GM19452 (cell line): ENCODE measurements at regions not wholly inside any gene's neighbourhood (a gene's known extent, or its start where the extent isn't known, plus 50 kb on each side); places are given as distances from the start of the nearest gene placed in this dataset.

Source experiments
- ATAC-seq: cut with Tn5 transposase; IDR thresholded peaks from one replicate; pipeline ENCODE4 v1.9.1; 2021; ENCODE audit not compliant: unreplicated experiment

DNA sequence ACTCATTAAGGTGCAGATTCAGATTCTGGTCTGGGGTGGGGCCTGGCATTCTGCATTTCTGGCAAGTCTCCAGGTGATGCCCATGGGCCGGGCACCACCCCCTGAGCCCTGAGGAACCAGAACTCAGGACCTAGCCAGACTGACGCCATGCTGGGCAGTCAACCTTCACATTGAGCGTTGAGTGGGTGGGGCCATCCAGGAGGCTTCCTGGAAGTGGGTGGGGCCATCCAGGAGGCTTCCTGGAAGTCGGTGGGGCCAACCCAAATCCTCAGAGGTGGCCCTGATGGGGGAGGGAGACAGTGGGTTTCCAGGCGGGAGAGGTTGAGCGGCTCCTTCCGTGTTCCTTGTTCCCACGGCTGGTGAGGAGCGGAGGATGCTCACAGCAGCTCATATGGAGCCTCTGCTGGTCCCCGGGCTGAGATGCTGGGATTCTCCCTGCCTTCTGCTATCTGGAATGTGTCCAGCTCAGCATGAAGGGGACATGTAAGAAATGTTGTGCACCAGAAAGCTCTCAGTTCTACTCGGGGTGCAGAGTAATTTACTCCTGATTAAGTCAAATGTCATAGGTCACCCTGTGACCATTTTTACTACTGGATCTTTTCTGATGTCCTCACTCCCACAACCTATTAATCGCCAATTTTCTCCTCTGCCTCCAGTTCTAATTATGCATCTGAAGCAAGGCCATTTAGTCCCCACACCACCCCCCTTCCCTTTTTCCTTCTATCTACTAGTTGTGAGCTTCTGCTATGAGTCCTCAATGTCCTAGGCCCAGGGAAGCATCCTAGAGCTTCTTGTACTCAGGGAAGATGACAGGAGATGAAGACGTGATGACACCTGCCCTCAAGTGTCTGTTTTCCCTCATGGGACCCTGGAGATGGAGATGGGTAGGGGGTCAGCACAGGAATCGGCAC lies 435.4 kb downstream of the PTPRU start:
- ATAC-seq, result no peak

DNA sequence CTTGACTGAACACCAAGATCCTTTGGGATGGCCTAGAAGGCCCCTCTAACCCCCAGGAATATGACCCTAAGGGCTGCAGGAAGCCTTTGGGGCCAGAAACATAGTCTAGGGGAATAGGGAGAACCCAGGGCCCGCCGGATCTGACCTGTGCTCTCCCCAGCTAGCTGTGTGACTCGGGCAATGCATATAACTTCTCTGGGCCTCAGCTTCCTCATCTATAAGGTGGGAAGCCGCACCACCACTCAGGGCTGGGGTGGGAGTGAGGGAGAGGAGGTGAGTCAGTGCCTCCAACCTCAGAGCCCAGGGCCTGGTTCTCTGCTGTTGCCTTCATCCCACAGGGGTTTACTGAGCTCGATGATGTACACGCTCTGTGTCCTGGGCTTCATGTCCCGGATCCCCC lies 434.4 kb downstream of the PTPRU start:
- ATAC-seq, result no peak

- ATAC-seq, result no peak
Observed at GRCh38 chr1:29669912-29670311, 433.6 kb downstream of the PTPRU start.

DNA sequence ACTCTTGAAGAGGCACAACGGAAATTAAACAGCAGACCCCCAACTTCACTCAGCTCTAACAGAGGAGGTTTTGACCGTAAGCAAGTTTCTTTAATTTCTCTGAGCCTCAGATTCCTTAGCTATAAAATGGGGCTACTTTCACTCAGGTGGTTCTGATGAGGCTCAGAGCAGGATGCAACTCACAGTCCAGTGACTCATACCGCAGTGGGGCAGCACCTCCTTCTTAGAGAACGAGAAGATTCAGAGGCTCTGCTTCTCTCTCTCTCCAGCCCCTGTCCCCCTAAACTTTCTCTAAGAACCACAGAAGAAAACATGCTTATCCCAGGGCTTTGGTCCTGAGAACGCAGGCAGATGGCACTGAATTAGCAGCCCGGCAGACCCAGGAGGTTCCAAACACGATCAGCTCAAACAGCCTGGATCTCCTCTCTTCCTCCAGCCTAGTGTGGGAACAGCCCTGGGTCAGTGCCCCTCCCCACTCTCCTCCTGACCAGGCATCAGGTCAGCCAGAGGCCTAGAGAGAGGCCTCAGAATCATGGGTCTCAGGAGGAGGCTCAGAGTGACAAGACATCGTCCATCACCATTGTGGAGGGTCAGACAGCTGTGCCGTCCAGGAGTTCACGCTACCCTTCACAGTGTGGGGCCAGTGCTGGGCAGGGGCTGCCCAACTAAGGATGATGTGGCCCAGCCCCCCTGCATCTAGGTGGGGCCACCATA lies 433.0 kb downstream of the PTPRU start:
- no peak for ATAC-seq

GRCh38 chr1:29668551-29669157 lies 432.3 kb downstream of the PTPRU start:
- no peak for ATAC-seq

- ATAC-seq, result no peak
Observed at GRCh38 chr1:29667951-29668350, 431.6 kb downstream of the PTPRU start.

DNA sequence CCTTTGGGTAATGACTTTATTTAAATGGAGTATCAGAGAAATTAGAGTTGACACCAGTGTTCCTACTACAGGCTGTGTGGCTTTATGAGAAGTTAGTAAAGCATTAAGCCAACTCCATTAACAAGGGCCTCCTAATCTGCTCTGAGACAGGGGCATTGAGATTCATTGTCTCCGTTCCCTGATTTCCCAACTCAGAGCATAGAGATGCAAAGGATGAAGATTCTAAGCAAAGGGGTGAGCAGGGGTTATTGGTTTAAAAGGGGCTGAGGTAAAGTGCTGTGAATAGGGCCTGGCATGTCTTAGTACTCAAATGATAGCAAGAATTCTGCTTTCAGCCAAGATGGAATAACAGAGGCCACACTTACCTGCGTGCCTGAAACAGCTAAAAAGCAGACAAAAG lies 428.4 kb downstream of the PTPRU start:
- no peak for ATAC-seq

- no peak for ATAC-seq
Observed at GRCh38 chr1:29658688-29659087, 422.4 kb downstream of the PTPRU start.

DNA sequence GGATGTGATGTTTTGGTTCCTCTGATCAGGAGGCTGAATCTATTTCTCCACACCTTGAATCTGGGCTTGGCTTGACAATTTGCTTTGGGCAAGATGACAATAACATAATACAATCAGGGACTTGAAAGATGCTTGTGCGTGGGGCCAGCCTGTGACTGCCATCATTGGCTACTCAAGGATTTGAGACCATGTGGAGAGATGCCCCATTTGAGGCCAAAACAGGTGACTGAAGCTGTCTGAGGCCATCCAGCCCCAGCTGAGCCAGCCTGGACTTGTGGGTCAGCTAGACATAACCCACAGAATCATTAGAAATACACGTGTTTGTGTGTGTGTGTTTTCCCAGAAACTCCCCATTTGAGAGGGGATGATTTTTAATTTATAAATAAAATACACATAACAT lies 421.5 kb downstream of the PTPRU start:
- no peak for ATAC-seq

DNA sequence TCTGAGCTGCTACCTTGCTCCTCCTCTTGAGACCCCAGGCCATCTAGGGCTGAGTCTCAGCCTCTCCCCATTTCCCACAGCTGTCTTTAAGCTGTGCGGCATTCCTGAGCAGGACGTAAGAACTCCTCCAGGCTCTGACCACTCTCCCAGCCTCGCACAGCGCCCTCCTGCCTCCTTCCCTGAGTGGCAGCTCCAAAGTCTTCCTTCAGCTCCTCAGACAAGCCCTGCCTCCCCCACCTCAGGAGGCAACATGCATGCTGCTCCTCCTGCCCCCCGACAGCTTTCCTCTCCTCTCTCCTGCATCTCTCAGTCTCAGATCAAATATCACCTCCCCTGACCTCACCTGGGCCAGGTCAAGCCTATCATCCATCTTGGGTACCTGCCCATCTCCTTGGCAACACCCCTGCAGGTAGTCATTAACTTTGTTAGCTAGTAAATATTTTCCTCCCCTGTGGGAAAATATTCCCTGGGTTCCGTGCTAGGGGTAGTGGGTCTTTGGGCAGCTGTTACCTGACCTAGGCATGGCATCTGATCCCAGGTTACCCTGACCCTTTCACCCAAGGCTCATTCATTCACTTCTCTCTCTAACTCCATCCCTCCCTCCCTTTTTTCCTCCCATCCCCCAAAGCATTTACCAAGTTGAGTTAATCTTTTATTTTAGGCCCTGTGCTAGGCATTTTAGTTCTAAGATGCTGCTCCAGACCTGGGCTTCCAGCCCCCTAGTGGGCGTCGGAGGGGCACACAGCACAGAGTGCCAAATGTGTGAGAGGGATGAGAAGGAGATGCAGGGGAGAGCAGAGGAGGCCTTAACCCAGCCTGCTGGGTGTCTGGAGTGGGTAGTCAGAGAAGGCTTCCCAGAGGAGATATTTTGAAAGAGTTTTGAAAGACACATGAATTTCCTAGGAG lies 419.9 kb downstream of the PTPRU start:
- ATAC-seq, result no peak

DNA sequence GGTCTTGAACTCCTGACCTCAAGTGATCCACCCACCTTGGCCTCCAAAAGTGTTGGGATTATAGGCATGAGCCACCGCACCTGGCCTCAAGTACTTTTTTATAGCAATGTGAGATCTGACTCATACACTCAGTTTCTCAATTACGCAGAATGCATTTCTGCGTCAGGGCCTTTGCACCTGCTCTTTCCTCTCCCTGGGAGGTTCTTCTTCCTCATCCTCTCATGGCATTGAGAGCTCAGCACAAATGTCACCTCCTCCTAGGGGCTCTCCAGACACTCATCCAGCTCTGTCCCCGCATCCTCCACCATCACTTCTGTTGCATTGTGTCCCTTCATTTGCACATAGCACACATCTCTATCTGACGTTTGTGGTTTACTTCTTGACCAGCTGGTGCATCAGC lies 418.8 kb downstream of the PTPRU start:
- ATAC-seq, result no peak

DNA sequence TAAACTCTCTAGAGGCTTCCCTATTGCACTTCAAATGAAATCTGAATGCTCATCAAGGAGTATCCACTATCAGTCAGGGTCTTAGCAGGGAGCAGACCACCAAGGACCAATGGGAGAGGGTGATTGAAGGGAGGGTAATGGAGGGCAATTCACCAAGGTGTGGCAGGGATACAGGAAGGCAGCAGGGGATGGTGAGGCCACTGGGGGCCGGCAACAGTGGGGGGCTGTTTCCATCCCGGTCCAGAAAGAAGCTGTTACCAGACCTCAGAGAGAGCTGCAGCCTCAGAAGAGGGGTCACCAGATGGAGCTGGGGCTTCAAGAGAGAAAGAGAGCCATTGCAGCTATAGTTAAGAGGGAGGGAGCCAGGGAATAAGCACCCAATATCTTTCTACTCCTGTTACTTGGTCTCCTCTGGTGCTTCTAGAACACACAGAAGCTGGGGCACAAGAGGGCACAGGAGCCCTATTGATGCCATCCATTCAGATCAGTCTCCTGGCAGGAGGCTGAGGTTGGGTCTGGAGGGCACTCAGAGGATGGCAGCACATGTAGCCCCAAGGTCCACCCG lies 417.6 kb downstream of the PTPRU start:
- ATAC-seq, result no peak

GRCh38 chr1:29653034-29653810 lies 416.9 kb downstream of the PTPRU start:
- no peak for ATAC-seq

DNA sequence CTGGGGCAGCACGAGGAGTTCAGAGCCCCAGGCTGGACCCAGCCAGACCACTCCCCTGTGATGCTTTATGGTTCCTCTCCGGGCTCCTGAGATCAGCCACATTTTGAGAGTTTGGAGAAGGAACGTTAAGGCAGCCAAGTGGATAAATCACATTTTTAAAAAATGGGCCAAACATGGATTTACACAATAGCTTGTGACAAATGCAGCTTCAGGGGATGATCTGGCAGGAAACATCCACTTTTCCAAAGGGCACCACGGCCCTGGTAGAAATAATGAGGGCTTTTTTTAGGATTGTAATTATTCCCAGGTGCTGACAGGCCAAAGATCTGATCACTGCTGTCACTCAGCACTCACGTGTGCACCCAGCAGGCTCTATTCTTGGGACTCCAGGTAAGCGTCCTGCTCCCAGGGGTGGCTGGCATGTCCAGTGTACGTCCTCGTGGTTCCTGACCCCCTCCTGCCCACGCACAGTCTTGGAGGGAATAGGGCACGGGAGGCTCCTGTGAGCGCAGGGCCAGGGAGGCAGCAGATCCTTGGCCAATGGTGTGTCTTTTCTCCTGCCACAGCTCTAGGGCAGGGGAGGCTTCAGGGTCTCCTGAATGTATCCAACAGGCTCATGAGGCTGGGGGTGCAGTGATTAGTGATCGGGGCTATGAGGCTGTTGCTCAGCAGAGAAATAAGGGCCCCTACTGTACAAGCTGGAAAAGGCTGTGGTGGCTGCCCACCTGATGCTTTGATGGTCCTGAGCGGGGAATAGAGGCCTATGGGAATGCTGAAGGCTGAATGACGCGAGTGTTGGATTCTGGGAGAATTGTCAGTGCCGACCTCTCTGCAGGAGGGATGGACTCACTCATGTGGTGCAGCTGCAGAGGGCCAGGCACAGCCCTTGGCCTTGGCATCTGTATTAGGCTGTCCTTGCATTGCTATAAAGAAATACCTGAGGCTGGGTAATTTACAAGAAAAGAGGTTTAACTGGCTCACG lies 415.7 kb downstream of the PTPRU start:
- ATAC-seq, result no peak

DNA sequence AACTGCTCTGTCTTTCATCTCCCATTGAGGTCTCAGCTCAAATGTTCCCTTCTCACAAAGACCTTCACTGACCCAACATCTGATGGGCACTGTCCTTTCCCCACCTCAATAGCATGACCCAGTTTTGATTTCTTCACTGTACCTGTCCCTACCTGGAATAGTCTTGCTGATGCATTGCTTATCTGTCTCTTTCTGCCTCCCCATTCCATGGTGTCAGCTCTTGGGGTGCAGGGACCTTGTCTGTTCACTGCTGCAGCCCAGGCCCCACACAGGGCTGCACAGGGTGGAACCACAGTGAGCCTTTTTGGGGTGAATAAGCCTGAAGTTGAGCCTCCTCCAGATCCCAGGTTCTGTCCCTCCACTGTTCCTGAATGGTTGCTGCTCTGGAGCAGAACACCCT lies 414.9 kb downstream of the PTPRU start:
- ATAC-seq, result no peak

DNA sequence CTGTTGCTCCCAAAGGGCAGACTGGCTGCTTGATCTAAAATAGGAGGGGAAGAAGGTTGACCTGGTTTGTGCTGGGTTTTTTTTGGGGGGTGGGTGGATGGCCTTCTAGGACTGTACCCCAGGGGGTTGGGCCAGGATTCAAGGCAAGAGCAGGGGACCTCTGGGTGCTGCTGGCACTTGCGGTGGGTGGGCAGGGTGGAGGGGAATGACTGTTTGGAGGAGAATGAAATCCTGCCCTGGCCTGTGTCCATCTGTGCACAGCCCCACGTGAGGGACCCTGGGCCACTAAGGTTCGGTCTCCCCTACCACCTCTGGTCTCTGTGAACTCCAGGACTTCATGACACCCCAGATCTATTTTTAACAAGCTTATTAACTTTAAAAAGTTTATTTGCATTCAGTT lies 414.2 kb downstream of the PTPRU start:
- no peak for ATAC-seq

DNA sequence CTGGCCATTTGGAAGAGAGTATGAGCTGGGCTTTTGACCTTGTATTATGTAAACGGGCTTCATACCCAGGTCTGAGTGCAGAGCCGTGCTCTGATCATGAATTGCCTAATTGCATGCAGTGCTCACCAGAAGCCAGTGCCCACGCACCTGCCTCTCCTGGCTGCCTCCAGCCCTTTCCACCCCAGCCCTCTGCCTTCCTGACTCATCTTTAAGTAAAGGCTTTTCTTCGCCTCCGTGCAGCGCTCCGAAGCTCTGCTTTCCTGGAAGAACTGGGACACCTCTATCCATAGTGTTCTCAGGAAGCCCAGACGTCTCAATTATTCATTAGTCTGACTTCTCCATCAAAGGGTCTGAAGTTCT lies 413.7 kb downstream of the PTPRU start:
- no peak for ATAC-seq

DNA sequence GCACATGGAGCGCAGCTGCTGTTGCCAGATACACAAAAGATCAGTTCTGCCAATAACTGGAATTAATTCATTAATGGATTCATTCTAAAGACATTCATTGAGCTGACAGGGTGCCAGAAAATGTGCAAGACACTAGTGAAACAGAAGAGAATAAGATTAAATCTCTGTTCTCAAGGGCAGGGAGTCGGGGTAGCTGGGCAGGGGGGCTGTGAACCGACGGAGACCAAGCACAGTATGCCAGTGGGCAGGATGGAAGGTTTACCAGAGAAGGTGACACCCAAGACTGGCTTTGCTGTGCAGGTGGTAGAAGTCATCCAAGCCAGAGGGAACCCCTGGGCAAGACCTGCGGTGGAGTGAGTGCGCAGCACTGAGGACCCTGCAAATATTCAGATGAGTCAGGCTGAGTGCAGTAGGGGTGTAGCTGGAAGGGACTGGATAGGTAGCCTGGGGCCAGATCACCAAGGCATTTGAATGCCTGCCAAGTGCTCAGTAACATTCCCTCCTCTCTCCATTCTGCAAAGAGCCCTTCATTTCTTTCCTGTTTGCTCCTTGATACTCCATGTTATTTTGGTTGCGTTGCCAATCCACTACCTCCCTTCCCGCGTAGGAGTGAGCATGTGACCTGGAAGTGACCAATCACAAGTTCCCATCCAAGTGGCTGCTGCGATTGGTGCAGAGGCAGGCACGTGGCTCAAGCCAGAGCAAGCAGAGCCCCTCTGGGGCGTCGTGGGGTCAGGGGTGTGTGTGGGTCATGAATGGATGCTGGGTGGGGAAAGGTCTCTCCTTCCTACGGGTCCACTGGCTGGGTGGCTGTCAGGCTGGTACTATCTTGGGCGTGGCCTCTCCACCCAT lies 413.1 kb downstream of the PTPRU start:
- no peak for ATAC-seq
